ENCODE measurements at regions not wholly inside any gene's neighbourhood (a gene's known extent, or its start where the extent isn't known, plus 50 kb on each side); places are given as distances from the start of the nearest gene placed in this dataset.

DNA sequence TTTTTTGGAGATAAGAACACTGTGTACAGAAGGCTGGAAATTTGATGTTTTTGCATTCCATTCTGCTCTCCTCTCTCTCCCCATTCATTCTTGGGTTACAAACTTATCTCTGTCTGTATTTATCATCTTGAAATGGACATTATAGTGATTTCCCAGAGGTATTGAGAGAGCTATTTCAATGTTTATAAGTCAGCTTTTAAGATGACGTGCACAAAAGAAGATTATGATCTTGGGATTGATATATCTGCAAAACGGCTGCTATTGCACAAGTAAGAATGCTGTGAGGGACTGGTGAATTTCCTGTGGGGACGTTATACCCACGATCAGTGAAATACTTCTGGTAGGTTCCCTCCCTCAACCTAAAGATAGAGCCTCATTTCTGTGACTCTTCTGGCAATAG lies 61.0 kb upstream of the DTNA start:
- H3K36me3 Mint-ChIP-seq (ENCODE audit: insufficient read depth, unreplicated experiment): no peaks in the 10 kb centered on the region
- no TSS peak for BruUV-seq (replicated peaks)
- H3K27ac Mint-ChIP-seq (ENCODE audit: low read depth, unreplicated experiment): no peak overlapping the region
- DNase-seq (ENCODE audit: unreplicated experiment): no peak
- no peaks in the 10 kb centered on the region for H3K9me3 Mint-ChIP-seq (ENCODE audit: unreplicated experiment)
- H3K27me3 Mint-ChIP-seq (ENCODE audit: insufficient read depth, unreplicated experiment): no peaks in the 10 kb centered on the region
- TF ChIP-seq CTCF (IDR thresholded peaks at IDR 0.05; ENCODE audit: unreplicated experiment): no peak
- peaks cover 17% of the 10 kb centered on the region for H3K4me1 Mint-ChIP-seq (ENCODE audit: insufficient read depth, unreplicated experiment)
- intact Hi-C loops (cut with micrococcal nuclease): no loop called here
- ChIA-PET CTCF (interaction anchor here (0.9 to 6.8 kb wide), 4 partner anchors 10 to 527 kb away, joined by 4 to 54 read pairs (median 4); no protein-coding TSS in a partner anchor), POLR2A (no interaction called here)
- H3K4me3 Mint-ChIP-seq (ENCODE audit: unreplicated experiment): no peak overlapping the region

DNA sequence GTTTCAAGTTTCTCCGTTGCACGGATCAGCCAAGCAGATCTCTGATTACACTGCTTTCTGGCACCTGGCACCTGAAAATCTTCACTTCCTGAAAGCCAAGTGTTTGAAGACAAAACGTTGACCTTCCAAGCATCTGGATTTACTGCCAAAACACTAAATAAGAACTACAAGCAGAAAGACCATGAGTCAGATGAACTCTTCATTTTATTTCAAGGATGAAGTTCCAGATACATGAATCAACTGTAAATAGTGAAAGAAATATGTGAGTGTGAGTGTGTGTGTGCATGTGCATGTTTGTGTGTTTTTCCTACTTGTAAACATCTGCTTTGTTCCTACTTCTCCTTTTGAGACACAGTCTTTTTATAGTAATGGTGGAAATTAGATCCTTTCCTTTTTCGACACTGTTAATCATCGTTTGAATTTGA lies 60.0 kb upstream of the DTNA start:
- H3K27me3 Mint-ChIP-seq (ENCODE audit: insufficient read depth, unreplicated experiment): no peaks in the 10 kb centered on the region
- peak; percentile 9 for DNase-seq (ENCODE audit: unreplicated experiment)
- intact Hi-C loops (cut with micrococcal nuclease): no loop called here
- ChIA-PET CTCF (interaction anchor here (0.6 to 6.8 kb wide), 5 partner anchors 11 to 104 kb away, joined by 3 to 54 read pairs (median 5); no protein-coding TSS in a partner anchor), POLR2A (interaction anchor here (1.6 kb wide), 1 partner anchor 11 kb away, joined by 4 read pairs; no protein-coding TSS in a partner anchor)
- TF ChIP-seq CTCF (IDR thresholded peaks at IDR 0.05; ENCODE audit: unreplicated experiment): no peak
- BruUV-seq (replicated peaks): no TSS peak
- H3K36me3 Mint-ChIP-seq (ENCODE audit: insufficient read depth, unreplicated experiment): no peaks in the 10 kb centered on the region
- no peak overlapping the region for H3K27ac Mint-ChIP-seq (ENCODE audit: low read depth, unreplicated experiment)
- no peaks in the 10 kb centered on the region for H3K9me3 Mint-ChIP-seq (ENCODE audit: unreplicated experiment)
- H3K4me3 Mint-ChIP-seq (ENCODE audit: unreplicated experiment): no peak overlapping the region
- peaks cover 17% of the 10 kb centered on the region for H3K4me1 Mint-ChIP-seq (ENCODE audit: insufficient read depth, unreplicated experiment)

DNA sequence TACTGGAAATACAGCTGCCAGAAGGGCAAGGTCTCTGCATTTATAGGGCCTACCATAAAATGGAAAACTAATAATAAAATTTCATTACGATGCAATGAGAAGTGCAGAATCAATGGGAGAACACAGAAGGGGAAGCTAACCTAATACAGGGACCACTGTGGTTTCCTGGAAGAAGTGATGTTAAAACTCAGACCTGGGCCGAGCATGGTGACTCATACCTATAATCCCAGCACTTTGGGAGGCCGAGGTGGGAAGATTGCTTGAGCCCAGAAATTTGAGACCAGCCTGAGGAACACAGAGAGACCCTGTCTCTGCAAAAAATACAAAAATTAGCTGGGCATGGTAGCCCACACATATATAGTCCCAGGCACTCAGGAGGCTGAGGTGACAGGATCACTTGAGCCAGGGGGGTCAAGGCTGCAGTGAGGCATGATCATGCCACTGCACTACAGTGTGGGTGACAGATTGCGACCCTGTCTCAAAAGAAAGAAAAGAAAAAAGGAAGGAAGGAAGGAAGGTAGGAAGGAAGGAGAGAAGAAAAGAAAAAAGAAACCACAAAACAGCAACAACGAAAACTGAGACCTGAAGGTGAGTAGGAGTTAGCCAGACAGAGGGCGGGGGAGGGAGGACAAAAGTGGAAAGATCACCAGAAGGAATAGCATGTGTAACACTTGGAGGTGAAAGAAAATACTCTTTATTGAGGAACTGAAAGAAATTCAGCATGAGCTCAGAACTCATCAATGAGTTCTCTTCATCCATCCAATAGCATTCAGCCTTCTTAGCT lies 58.3 kb upstream of the DTNA start:
- no TSS peak for BruUV-seq (replicated peaks)
- no peak overlapping the region for H3K27ac Mint-ChIP-seq (ENCODE audit: low read depth, unreplicated experiment)
- no peak overlapping the region for H3K4me3 Mint-ChIP-seq (ENCODE audit: unreplicated experiment)
- peaks cover 17% of the 10 kb centered on the region for H3K4me1 Mint-ChIP-seq (ENCODE audit: insufficient read depth, unreplicated experiment)
- H3K36me3 Mint-ChIP-seq (ENCODE audit: insufficient read depth, unreplicated experiment): no peaks in the 10 kb centered on the region
- intact Hi-C loops (cut with micrococcal nuclease): no loop called here
- no peaks in the 10 kb centered on the region for H3K9me3 Mint-ChIP-seq (ENCODE audit: unreplicated experiment)
- H3K27me3 Mint-ChIP-seq (ENCODE audit: insufficient read depth, unreplicated experiment): no peaks in the 10 kb centered on the region
- no peak for DNase-seq (ENCODE audit: unreplicated experiment)
- ChIA-PET CTCF (interaction anchor here (0.8 to 4.0 kb wide), 3 partner anchors 10 to 529 kb away, joined by 4 to 35 read pairs (median 6); no protein-coding TSS in a partner anchor), POLR2A (interaction anchor here (0.7 kb wide), 1 partner anchor 302 kb away, joined by 3 read pairs; no protein-coding TSS in a partner anchor)
- no peak for TF ChIP-seq CTCF (IDR thresholded peaks at IDR 0.05; ENCODE audit: unreplicated experiment)

DNA sequence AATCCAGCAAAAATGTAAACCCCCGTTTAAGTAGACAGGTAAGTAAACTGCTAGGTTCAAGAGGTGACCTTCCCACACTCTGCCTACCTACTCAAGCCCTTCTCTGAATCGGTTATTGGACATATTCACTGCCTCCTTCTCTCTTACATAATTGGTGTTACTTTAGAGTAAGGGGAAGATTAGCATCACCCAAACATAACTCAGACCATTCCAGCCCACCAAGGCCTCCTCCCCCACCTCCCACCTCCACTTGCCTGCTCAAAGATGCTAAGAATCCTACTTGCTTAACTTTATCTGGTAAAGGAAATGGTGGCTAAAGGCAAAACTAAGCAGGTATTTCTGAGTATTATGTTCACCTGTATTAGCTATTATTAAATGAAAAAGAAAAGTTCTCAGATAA lies 55.0 kb upstream of the DTNA start:
- BruUV-seq (replicated peaks): no TSS peak
- no peak for TF ChIP-seq CTCF (IDR thresholded peaks at IDR 0.05; ENCODE audit: unreplicated experiment)
- ChIA-PET POLR2A (no interaction called here), CTCF (no interaction called here)
- H3K36me3 Mint-ChIP-seq (ENCODE audit: insufficient read depth, unreplicated experiment): no peaks in the 10 kb centered on the region
- H3K27ac Mint-ChIP-seq (ENCODE audit: low read depth, unreplicated experiment): no peak overlapping the region
- H3K4me3 Mint-ChIP-seq (ENCODE audit: unreplicated experiment): no peak overlapping the region
- H3K4me1 Mint-ChIP-seq (ENCODE audit: insufficient read depth, unreplicated experiment): peaks cover 17% of the 10 kb centered on the region
- DNase-seq (ENCODE audit: unreplicated experiment): no peak
- no peaks in the 10 kb centered on the region for H3K9me3 Mint-ChIP-seq (ENCODE audit: unreplicated experiment)
- H3K27me3 Mint-ChIP-seq (ENCODE audit: insufficient read depth, unreplicated experiment): no peaks in the 10 kb centered on the region
- intact Hi-C loops (cut with micrococcal nuclease): no loop called here
